H9 (cell line): ENCODE measurements at regions not wholly inside any gene's neighbourhood (a gene's known extent, or its start where the extent isn't known, plus 50 kb on each side); places are given as distances from the start of the nearest gene placed in this dataset.

Experiments used
- DNase-seq: peaks from one replicate; pipeline ENCODE4 v3.0.0-alpha.2; 2017
- H2AFZ ChIP-seq: one replicate; pipeline ENCODE4 v1.6.1; 2013; ENCODE audit warnings: mild to moderate bottlenecking, low read length, control low read depth, moderate library complexity
- H2AK5ac ChIP-seq: 2 replicates; pipeline ENCODE4 v1.6.1; 2013; ENCODE audit warnings: low read length, control low read depth, mixed read lengths; ENCODE audit not compliant: insufficient read length
- H2BK120ac ChIP-seq: one replicate; pipeline ENCODE4 v1.6.1; 2013; ENCODE audit warnings: low read depth, mild to moderate bottlenecking, low read length, control low read depth, inconsistent platforms; ENCODE audit not compliant: poor library complexity, severe bottlenecking
- H2BK12ac ChIP-seq: 2 replicates; pipeline ENCODE4 v1.6.1; 2013; ENCODE audit warnings: low read length, control low read depth, mixed read lengths, low read depth; ENCODE audit not compliant: insufficient read length
- H2BK15ac ChIP-seq: 2 replicates; pipeline ENCODE4 v1.6.1; 2013; ENCODE audit warnings: low read depth, low read length, control low read depth
- H2BK20ac ChIP-seq: one replicate; pipeline ENCODE4 v1.6.1; 2013; ENCODE audit warnings: low read depth, mild to moderate bottlenecking, low read length, control low read depth, inconsistent platforms; ENCODE audit not compliant: poor library complexity, severe bottlenecking
- H2BK5ac ChIP-seq: 2 replicates; pipeline ENCODE4 v1.6.1; 2013; ENCODE audit warnings: low read length, control low read depth, mixed read lengths; ENCODE audit not compliant: insufficient read length
- H3K14ac ChIP-seq: 2 replicates; pipeline ENCODE4 v1.6.1; 2013; ENCODE audit warnings: low read length, control low read depth; ENCODE audit not compliant: insufficient read depth
- H3K18ac ChIP-seq: 2 replicates; pipeline ENCODE4 v1.6.1; 2013; ENCODE audit warnings: low read depth, mild to moderate bottlenecking, mixed read lengths, low read length, control low read depth; ENCODE audit not compliant: insufficient read length
- H3K23ac ChIP-seq: 2 replicates; pipeline ENCODE4 v1.6.1; 2013; ENCODE audit warnings: low read length, control low read depth, mixed read lengths, low read depth; ENCODE audit not compliant: insufficient read length
- H3K23me2 ChIP-seq: 2 replicates; pipeline ENCODE4 v1.6.1; 2013; ENCODE audit warnings: low read depth, mild to moderate bottlenecking, mixed read lengths, low read length, control low read depth; ENCODE audit not compliant: insufficient read length, poor library complexity, severe bottlenecking
- H3K27ac ChIP-seq: 2 replicates; pipeline ENCODE4 v1.5.1; 2013; ENCODE audit warnings: low read length, control low read depth, mixed read lengths, low read depth; ENCODE audit not compliant: insufficient read length
- H3K27me3 ChIP-seq: 2 replicates; pipeline ENCODE4 v1.6.1; 2013; ENCODE audit warnings: low read length, control low read depth, inconsistent platforms; ENCODE audit not compliant: insufficient read depth
- H3K4ac ChIP-seq: 2 replicates; pipeline ENCODE4 v1.6.1; 2013; ENCODE audit warnings: low read depth, mild to moderate bottlenecking, control low read depth, inconsistent platforms, low read length, moderate library complexity
- H3K4me1 ChIP-seq: 2 replicates; pipeline ENCODE4 v1.6.1; 2013; ENCODE audit warnings: low read length, control low read depth, inconsistent platforms; ENCODE audit not compliant: insufficient read depth
- H3K4me2 ChIP-seq: 2 replicates; pipeline ENCODE4 v1.6.1; 2013; ENCODE audit warnings: low read length, control low read depth, mixed read lengths; ENCODE audit not compliant: insufficient read length, insufficient read depth
- H3K56ac ChIP-seq: 2 replicates; pipeline ENCODE4 v1.6.1; 2013; ENCODE audit warnings: low read depth, mild to moderate bottlenecking, mixed read lengths, low read length, control low read depth; ENCODE audit not compliant: insufficient read length
- H3K79me1 ChIP-seq: 2 replicates; pipeline ENCODE4 v1.6.1; 2013; ENCODE audit warnings: low read depth, mild to moderate bottlenecking, moderate library complexity, low read length, control low read depth, inconsistent platforms; ENCODE audit not compliant: insufficient read depth, poor library complexity, severe bottlenecking
- H3K79me2 ChIP-seq: 2 replicates; pipeline ENCODE4 v1.6.1; 2013; ENCODE audit warnings: low read length, control low read depth, inconsistent platforms; ENCODE audit not compliant: insufficient read depth
- H3K9ac ChIP-seq: 2 replicates; pipeline ENCODE4 v1.6.1; 2013; ENCODE audit warnings: low read length, control low read depth, mixed read lengths; ENCODE audit not compliant: insufficient read length; ENCODE audit errors: extremely low read depth
- H3K9me3 ChIP-seq: one replicate; pipeline ENCODE4 v1.6.1; 2013; ENCODE audit warnings: low read depth, low read length, inconsistent platforms; ENCODE audit not compliant: control insufficient read depth
- H3T11ph ChIP-seq: one replicate; pipeline ENCODE4 v1.6.1; 2013; ENCODE audit warnings: mild to moderate bottlenecking, low read length, control low read depth, inconsistent platforms
- H4K20me1 ChIP-seq: one replicate; pipeline ENCODE4 v1.6.1; 2013; ENCODE audit not compliant: control insufficient read depth, insufficient read length, insufficient read depth
- H4K5ac ChIP-seq: 2 replicates; pipeline ENCODE4 v1.6.1; 2013; ENCODE audit warnings: low read depth, mild to moderate bottlenecking, mixed read lengths, low read length, control low read depth; ENCODE audit not compliant: insufficient read length
- H4K8ac ChIP-seq: replicated peaks from 2 replicates; pipeline ENCODE4 v1.6.1; 2013; ENCODE audit warnings: low read length, control low read depth, mixed read lengths, low read depth; ENCODE audit not compliant: insufficient read length
- H4K91ac ChIP-seq: 2 replicates; pipeline ENCODE4 v1.6.1; 2013; ENCODE audit warnings: low read depth, mild to moderate bottlenecking, moderate library complexity, mixed read lengths, low read length, control low read depth; ENCODE audit not compliant: insufficient read length
- H3K27ac Mint-ChIP-seq, 3 experiments: 2 replicates in 2 of 3; 3 replicates in 1 of 3; pipeline ENCODE4 v1.8.0; 2020 to 2021; ENCODE audit warnings: mixed read lengths in 3 of 3, mild to moderate bottlenecking in 1 of 3, moderate library complexity in 1 of 3
- H3K27me3 Mint-ChIP-seq: 2 replicates; pipeline ENCODE4 v1.8.0; 2021; ENCODE audit warnings: low read depth, mild to moderate bottlenecking, moderate library complexity, mixed read lengths
- H3K36me3 Mint-ChIP-seq, 3 experiments: 2 replicates in 2 of 3; 3 replicates in 1 of 3; pipeline ENCODE4 v1.8.0; 2020 to 2021; ENCODE audit warnings: low read depth in 3 of 3, mixed read lengths in 3 of 3; ENCODE audit not compliant: insufficient read depth in 1 of 3
- H3K4me1 Mint-ChIP-seq, 2 experiments: 2 replicates each; pipeline ENCODE4 v1.8.0; 2020; ENCODE audit warnings: mixed read lengths in 2 of 2
- H3K4me3 Mint-ChIP-seq, 2 experiments: 2 replicates in 1 of 2; 3 replicates in 1 of 2; pipeline ENCODE4 v1.8.0; 2020 to 2021; ENCODE audit warnings: mild to moderate bottlenecking in 2 of 2, mixed read lengths in 2 of 2, moderate library complexity in 1 of 2
- H3K9me3 Mint-ChIP-seq, 2 experiments: 2 replicates in 1 of 2; 3 replicates in 1 of 2; pipeline ENCODE4 v1.8.0; 2020; ENCODE audit warnings: mild to moderate bottlenecking in 2 of 2, mixed read lengths in 2 of 2, moderate library complexity in 1 of 2
- WGBS: extraction: QIAGEN DNeasy Blood & Tissue Kit; methylation state at CpG from one replicate; pipeline ENCODE4 v1.1.7; 2013; ENCODE audit warnings: missing lambda C conversion rate, low lambda C conversion rate, mixed read lengths; ENCODE audit not compliant: insufficient read length; ENCODE audit errors: extremely low coverage; 5-methylcytosine and 5-hydroxymethylcytosine counted together
- TF ChIP-seq, protein P1 (sequence below): fragments of 200-600 bp; sonication (generic); conservative IDR thresholded peaks from 3 replicates; pipeline ENCODE4 v1.8.0; 2021; ENCODE audit warnings: antibody characterized with exemption, mild to moderate bottlenecking

DNA sequence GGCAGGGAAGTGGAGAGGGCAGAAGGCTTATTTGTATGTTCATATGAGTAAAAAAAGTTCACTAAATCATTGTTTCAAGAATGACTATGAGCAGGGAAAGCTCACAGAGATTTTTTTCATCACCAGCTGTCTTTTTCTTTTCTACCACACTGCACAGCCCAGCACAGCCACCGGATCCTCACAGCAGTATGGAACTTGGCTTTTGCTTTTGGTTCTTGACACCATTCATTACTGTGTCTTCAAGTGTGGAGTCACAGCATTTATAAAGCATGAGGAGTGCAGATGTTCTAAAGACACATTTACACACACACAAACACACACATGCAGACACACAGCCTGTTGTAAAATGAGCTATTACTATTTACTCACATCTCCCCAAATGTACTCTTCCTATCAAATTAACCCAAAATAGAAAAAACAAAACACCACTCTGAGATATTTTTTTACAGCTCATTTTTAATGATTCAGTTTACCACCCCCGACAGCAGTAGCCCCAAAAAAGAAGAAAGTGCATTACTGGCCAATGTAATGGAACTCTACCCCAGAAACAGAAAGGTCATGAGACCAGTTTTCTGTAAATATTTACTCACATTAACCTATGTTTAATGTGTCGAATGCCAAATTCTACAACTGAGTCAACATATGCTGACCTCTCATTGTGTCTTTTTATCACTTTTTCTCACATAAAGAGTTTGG is 60.5 kb downstream of the BTG1 start:
- H3K18ac ChIP-seq: no peak overlapping the region
- H3K4ac ChIP-seq: no peak overlapping the region
- H2BK12ac ChIP-seq: no peak overlapping the region
- Mint-ChIP-seq H3K27ac (no peak overlapping the region), H3K9me3 (no peaks in the 10 kb centered on the region), H3K36me3 (no peaks in the 10 kb centered on the region), H3K27me3 (no peaks in the 10 kb centered on the region), H3K4me1 (peaks cover 0 to 7% of the 10 kb centered on the region in 2 experiments; a peak in 2 of 4 replicates), H3K4me3 (no peak overlapping the region)
- no peak overlapping the region for H3K14ac ChIP-seq
- H3K4me2 ChIP-seq: no peak overlapping the region
- no CpG with 5 or more reads among the region's 3 CpGs for WGBS
- H3K79me2 ChIP-seq: no peaks in the 10 kb centered on the region; the same call in 1 of the 2 replicates
- no peak overlapping the region for H4K8ac ChIP-seq
- H3K56ac ChIP-seq: no peak overlapping the region
- no peak overlapping the region for H3K9ac ChIP-seq
- H4K5ac ChIP-seq: no peak overlapping the region
- no peaks in the 10 kb centered on the region for H3K4me1 ChIP-seq
- no peak overlapping the region for H4K91ac ChIP-seq
- H3K23ac ChIP-seq: no peak overlapping the region
- no peaks in the 10 kb centered on the region for H3K9me3 ChIP-seq
- no peak overlapping the region for H2AK5ac ChIP-seq
- no peaks in the 10 kb centered on the region for H4K20me1 ChIP-seq
- no peak overlapping the region for H2BK15ac ChIP-seq
- no peak for DNase-seq
- H2AFZ ChIP-seq: no peak overlapping the region
- no peaks in the 10 kb centered on the region for H3K27me3 ChIP-seq
- TF ChIP-seq, protein P1, sequence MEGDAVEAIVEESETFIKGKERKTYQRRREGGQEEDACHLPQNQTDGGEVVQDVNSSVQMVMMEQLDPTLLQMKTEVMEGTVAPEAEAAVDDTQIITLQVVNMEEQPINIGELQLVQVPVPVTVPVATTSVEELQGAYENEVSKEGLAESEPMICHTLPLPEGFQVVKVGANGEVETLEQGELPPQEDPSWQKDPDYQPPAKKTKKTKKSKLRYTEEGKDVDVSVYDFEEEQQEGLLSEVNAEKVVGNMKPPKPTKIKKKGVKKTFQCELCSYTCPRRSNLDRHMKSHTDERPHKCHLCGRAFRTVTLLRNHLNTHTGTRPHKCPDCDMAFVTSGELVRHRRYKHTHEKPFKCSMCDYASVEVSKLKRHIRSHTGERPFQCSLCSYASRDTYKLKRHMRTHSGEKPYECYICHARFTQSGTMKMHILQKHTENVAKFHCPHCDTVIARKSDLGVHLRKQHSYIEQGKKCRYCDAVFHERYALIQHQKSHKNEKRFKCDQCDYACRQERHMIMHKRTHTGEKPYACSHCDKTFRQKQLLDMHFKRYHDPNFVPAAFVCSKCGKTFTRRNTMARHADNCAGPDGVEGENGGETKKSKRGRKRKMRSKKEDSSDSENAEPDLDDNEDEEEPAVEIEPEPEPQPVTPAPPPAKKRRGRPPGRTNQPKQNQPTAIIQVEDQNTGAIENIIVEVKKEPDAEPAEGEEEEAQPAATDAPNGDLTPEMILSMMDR: no peak
- no peaks in the 10 kb centered on the region for H3K23me2 ChIP-seq
- no peak overlapping the region for H2BK120ac ChIP-seq
- no peak overlapping the region for H2BK20ac ChIP-seq
- H2BK5ac ChIP-seq: no peak overlapping the region
- no peaks in the 10 kb centered on the region for H3K79me1 ChIP-seq
- H3K27ac ChIP-seq: no peak overlapping the region
- H3T11ph ChIP-seq: no peak overlapping the region
